ENCODE measurements at regions not wholly inside any gene's neighbourhood (a gene's known extent, or its start where the extent isn't known, plus 50 kb on each side); places are given as distances from the start of the nearest gene placed in this dataset.

GRCh38 chr1:47555306-47555705 lies 117.5 kb downstream of the FOXD2 start:
- no peak for DNase-seq (ENCODE audit: low spot score)
- no peak overlapping the region for H3K27ac ChIP-seq
- no peak for TF ChIP-seq CTCF (IDR thresholded peaks at IDR 0.05)
- H3K4me3 ChIP-seq: no peak overlapping the region

GRCh38 chr1:47555841-47556560 lies 118.2 kb downstream of the FOXD2 start:
- H3K27ac ChIP-seq: no peak overlapping the region

GRCh38 chr1:47557066-47557465 lies 119.2 kb downstream of the FOXD2 start:
- TF ChIP-seq CTCF (IDR thresholded peaks at IDR 0.05): no peak
- DNase-seq (ENCODE audit: low spot score): no peak
- Histone ChIP-seq H3K27ac (no peak overlapping the region), H3K4me3 (no peak overlapping the region)

More at GRCh38 chr1:47555841-47556560, 118.2 kb downstream of the FOXD2 start:
- no peak for TF ChIP-seq CTCF (IDR thresholded peaks at IDR 0.05)
- no peak for DNase-seq (ENCODE audit: low spot score)
- no peak overlapping the region for H3K4me3 ChIP-seq

- Histone ChIP-seq H3K27ac (no peak overlapping the region), H3K4me3 (no peak overlapping the region)
- no peak for DNase-seq (ENCODE audit: low spot score)
- no peak for TF ChIP-seq CTCF (IDR thresholded peaks at IDR 0.05)
Measured at GRCh38 chr1:47558601-47559593, 121.1 kb downstream of the FOXD2 start.

GRCh38 chr1:47559944-47560695 lies 122.3 kb downstream of the FOXD2 start:
- Histone ChIP-seq H3K4me3 (no peak overlapping the region), H3K27ac (no peak overlapping the region)
- no peak for TF ChIP-seq CTCF (IDR thresholded peaks at IDR 0.05)
- no peak for DNase-seq (ENCODE audit: low spot score)

GRCh38 chr1:47561523-47562007 lies 123.7 kb downstream of the FOXD2 start:
- Histone ChIP-seq H3K4me3 (no peak overlapping the region), H3K27ac (no peak overlapping the region)
- no peak for DNase-seq (ENCODE audit: low spot score)
- TF ChIP-seq CTCF (IDR thresholded peaks at IDR 0.05): no peak

All from coronary artery (tissue), 2 donors.